GM21576 (cell line): ENCODE measurements at regions not wholly inside any gene's neighbourhood (a gene's known extent, or its start where the extent isn't known, plus 50 kb on each side); places are given as distances from the start of the nearest gene placed in this dataset.

Experiments
- ATAC-seq: cut with Tn5 transposase; IDR thresholded peaks from one replicate; pipeline ENCODE4 v1.9.1; 2021; ENCODE audit warnings: mild to moderate bottlenecking, moderate library complexity; ENCODE audit not compliant: unreplicated experiment

GRCh38 chr2:155442088-155442487 is 743.6 kb downstream of the KCNJ3 start:
- no peak for ATAC-seq

GRCh38 chr2:155431004-155431507 is 732.6 kb downstream of the KCNJ3 start:
- ATAC-seq: no peak

GRCh38 chr2:155427470-155427869 is 729.0 kb downstream of the KCNJ3 start:
- no peak for ATAC-seq

- ATAC-seq: no peak
These were observed 726.0 kb downstream of the KCNJ3 start for GRCh38 chr2:155424518-155424917.

- ATAC-seq: no peak
These were observed 720.3 kb downstream of the KCNJ3 start for GRCh38 chr2:155418753-155419152.

- peak; percentile 98 for ATAC-seq
These were observed 714.1 kb downstream of the KCNJ3 start for GRCh38 chr2:155412598-155412997.

GRCh38 chr2:155404433-155405002 is 706.0 kb downstream of the KCNJ3 start:
- no peak for ATAC-seq

- ATAC-seq: no peak
These were observed 694.9 kb downstream of the KCNJ3 start for GRCh38 chr2:155393406-155393805.

- ATAC-seq: no peak
These were observed 693.2 kb downstream of the KCNJ3 start for GRCh38 chr2:155391613-155392130.

- ATAC-seq: no peak
These were observed 690.7 kb downstream of the KCNJ3 start for GRCh38 chr2:155389224-155389623.

- ATAC-seq: no peak
These were observed 686.1 kb downstream of the KCNJ3 start for GRCh38 chr2:155384555-155385123.

GRCh38 chr2:155382776-155383175 is 684.3 kb downstream of the KCNJ3 start:
- ATAC-seq: no peak

GRCh38 chr2:155381436-155381835 is 682.9 kb downstream of the KCNJ3 start:
- no peak for ATAC-seq

- no peak for ATAC-seq
These were observed 681.0 kb downstream of the KCNJ3 start for GRCh38 chr2:155379494-155379893.

GRCh38 chr2:155377931-155378444 is 679.5 kb downstream of the KCNJ3 start:
- ATAC-seq: no peak

- ATAC-seq: peak; percentile 55
These were observed 678.8 kb downstream of the KCNJ3 start for GRCh38 chr2:155377266-155377680.

- no peak for ATAC-seq
These were observed 674.5 kb downstream of the KCNJ3 start for GRCh38 chr2:155372969-155373368.

GRCh38 chr2:155368934-155369333 is 670.4 kb downstream of the KCNJ3 start:
- ATAC-seq: peak; percentile 44

GRCh38 chr2:155364766-155365165 is 666.3 kb downstream of the KCNJ3 start:
- no peak for ATAC-seq

GRCh38 chr2:155363349-155363888 is 664.9 kb downstream of the KCNJ3 start:
- no peak for ATAC-seq

- no peak for ATAC-seq
These were observed 658.7 kb downstream of the KCNJ3 start for GRCh38 chr2:155357172-155357571.

- ATAC-seq: no peak
These were observed 657.8 kb downstream of the KCNJ3 start for GRCh38 chr2:155356250-155356649.
